IMR-90 (cell line): ENCODE measurements at regions not wholly inside any gene's neighbourhood (a gene's known extent, or its start where the extent isn't known, plus 50 kb on each side); places are given as distances from the start of the nearest gene placed in this dataset.

Experiments used
- ATAC-seq: fragments of 200-7000 bp; cut with Tn5 transposase; 2 replicates; pipeline ENCODE4 v1.9.1; 2020; ENCODE audit warnings: low read depth, mild to moderate bottlenecking, moderate library complexity
- BruUV-seq: library from RNA; stranded (reverse); fragments of 400-500 nt; replicated peaks from 2 replicates; lab custom pipeline; 2021; lab: Mats Ljungman, UMichigan
- CTCF ChIA-PET: fragments of 300-600 bp; formaldehyde crosslinking; extraction: SDS; loops from one replicate; lab custom pipeline; 2021; ENCODE audit warnings: antibody characterized with exemption; lab: Yijun Ruan, JAX
- POLR2A ChIA-PET: fragments of 300-600 bp; sonication (Branson Sonifier 250); formaldehyde crosslinking; loops from one replicate; lab custom pipeline; 2022; ENCODE audit warnings: antibody characterized with exemption; ENCODE audit not compliant: unreplicated experiment; lab: Charles Lee
- DNase-seq: peaks from one replicate; pipeline ENCODE4 v3.0.0; 2013
- H2AFZ ChIP-seq: replicated peaks from 2 replicates; pipeline ENCODE3; 2013; ENCODE audit warnings: low read length, mild to moderate bottlenecking; ENCODE audit not compliant: poor library complexity
- H2AK5ac ChIP-seq: 2 replicates; pipeline ENCODE4 v1.6.1; 2013; ENCODE audit warnings: low read depth, low read length, inconsistent platforms
- H2AK9ac ChIP-seq: replicated peaks from 2 replicates; pipeline ENCODE3; 2013; ENCODE audit warnings: mild to moderate bottlenecking, low read depth, low read length, moderate library complexity; ENCODE audit not compliant: poor library complexity
- H2BK120ac ChIP-seq: 2 replicates; pipeline ENCODE4 v1.6.1; 2013; ENCODE audit warnings: low read depth, low read length, inconsistent platforms
- H2BK15ac ChIP-seq: 3 replicates; pipeline ENCODE4 v1.6.1; 2013; ENCODE audit warnings: low read depth, low read length, inconsistent platforms
- H2BK20ac ChIP-seq: 2 replicates; pipeline ENCODE4 v1.6.1; 2013; ENCODE audit warnings: low read depth, mild to moderate bottlenecking, inconsistent platforms, low read length, moderate library complexity
- H2BK5ac ChIP-seq: 2 replicates; pipeline ENCODE4 v1.6.1; 2013; ENCODE audit warnings: mild to moderate bottlenecking, low read depth, low read length, inconsistent platforms; ENCODE audit not compliant: poor library complexity, severe bottlenecking
- H3K14ac ChIP-seq: replicated peaks from 2 replicates; pipeline ENCODE4 v1.6.1; 2013; ENCODE audit warnings: low read depth, low read length, inconsistent platforms
- H3K18ac ChIP-seq: 2 replicates; pipeline ENCODE4 v1.6.1; 2013; ENCODE audit warnings: low read depth, low read length, control low read depth
- H3K23ac ChIP-seq: 2 replicates; pipeline ENCODE4 v1.6.1; 2013; ENCODE audit warnings: low read depth, low read length, inconsistent platforms
- H3K27ac ChIP-seq: 2 replicates; pipeline ENCODE4 v1.5.1; 2013; ENCODE audit warnings: mild to moderate bottlenecking, control low read depth, low read length; ENCODE audit not compliant: insufficient read depth
- H3K27me3 ChIP-seq: 2 replicates; pipeline ENCODE4 v1.6.1; 2013; ENCODE audit warnings: low read length; ENCODE audit not compliant: control insufficient read depth, insufficient read depth
- H3K36me3 ChIP-seq: 2 replicates; pipeline ENCODE4 v1.6.1; 2013; ENCODE audit warnings: low read length, mixed read lengths; ENCODE audit not compliant: control insufficient read depth, insufficient read depth
- H3K4ac ChIP-seq: 2 replicates; pipeline ENCODE4 v1.6.1; 2013; ENCODE audit warnings: low read depth, low read length, inconsistent platforms
- H3K4me1 ChIP-seq: 2 replicates; pipeline ENCODE4 v1.6.1; 2013; ENCODE audit warnings: low read length, mixed read lengths; ENCODE audit not compliant: control insufficient read depth, insufficient read depth
- H3K4me2 ChIP-seq: 2 replicates; pipeline ENCODE4 v1.6.1; 2013; ENCODE audit warnings: low read depth, mild to moderate bottlenecking, control low read depth, low read length, moderate library complexity
- H3K4me3 ChIP-seq: 2 replicates; pipeline ENCODE4 v1.5.1; 2013; ENCODE audit warnings: low read depth, mild to moderate bottlenecking, control low read depth, low read length, moderate library complexity; ENCODE audit not compliant: insufficient read depth
- H3K56ac ChIP-seq: 2 replicates; pipeline ENCODE4 v1.6.1; 2013; ENCODE audit warnings: low read length, inconsistent platforms; ENCODE audit not compliant: insufficient read depth; ENCODE audit errors: extremely low read depth
- H3K79me1 ChIP-seq, 2 experiments: 2 replicates each; pipeline ENCODE4 v1.6.1; 2013; ENCODE audit warnings: low read length in 2 of 2, inconsistent platforms in 1 of 2, low read depth in 1 of 2
- H3K9ac ChIP-seq: 2 replicates; pipeline ENCODE4 v1.6.1; 2013; ENCODE audit warnings: low read depth, low read length, control low read depth
- H3K9me1 ChIP-seq: 2 replicates; pipeline ENCODE4 v1.6.1; 2013; ENCODE audit warnings: low read length, inconsistent platforms; ENCODE audit not compliant: insufficient read depth
- H3K9me3 ChIP-seq: 2 replicates; pipeline ENCODE4 v1.6.1; 2013; ENCODE audit warnings: low read length; ENCODE audit not compliant: control insufficient read depth, insufficient read depth
- H4K20me1 ChIP-seq: 2 replicates; pipeline ENCODE4 v1.6.1; 2013; ENCODE audit warnings: low read length, inconsistent platforms; ENCODE audit not compliant: insufficient read depth
- H4K5ac ChIP-seq: 2 replicates; pipeline ENCODE4 v1.6.1; 2013; ENCODE audit warnings: mild to moderate bottlenecking, low read depth, low read length, control low read depth
- H4K8ac ChIP-seq, 2 experiments: 2 replicates each; pipeline ENCODE4 v1.6.1; 2013; ENCODE audit warnings: low read depth in 2 of 2, low read length in 2 of 2, control low read depth in 1 of 2, inconsistent platforms in 1 of 2
- H4K91ac ChIP-seq: 2 replicates; pipeline ENCODE4 v1.6.1; 2013; ENCODE audit warnings: low read depth, low read length, inconsistent platforms; ENCODE audit not compliant: insufficient read depth
- BHLHE40 ChIP-seq: fragments of 150-350 bp; IDR thresholded peaks from 2 replicates; pipeline ENCODE4 v1.6.1; 2016; ENCODE audit warnings: mild to moderate bottlenecking, low read depth, low read length
- CEBPB ChIP-seq: IDR thresholded peaks from 2 replicates; pipeline ENCODE4 v1.6.1; 2012; ENCODE audit warnings: low read depth, low read length, improper control_type of control experiment
- CHD1 ChIP-seq: IDR thresholded peaks from 2 replicates; pipeline ENCODE4 v1.6.1; 2012; ENCODE audit warnings: low read depth, low read length, improper control_type of control experiment
- FOS ChIP-seq: fragments of 150-350 bp; IDR thresholded peaks from 2 replicates; pipeline ENCODE4 v1.6.1; 2016; ENCODE audit warnings: low read depth, low read length
- MAFK ChIP-seq: IDR thresholded peaks from 2 replicates; pipeline ENCODE4 v1.6.1; 2012; ENCODE audit warnings: low read depth, low read length, improper control_type of control experiment
- MAZ ChIP-seq: IDR thresholded peaks from 2 replicates; pipeline ENCODE4 v1.6.1; 2012; ENCODE audit warnings: low read depth, mild to moderate bottlenecking, low read length, improper control_type of control experiment, moderate library complexity, borderline replicate concordance
- MXI1 ChIP-seq: IDR thresholded peaks from 2 replicates; pipeline ENCODE4 v1.6.1; 2012; ENCODE audit warnings: low read depth, mild to moderate bottlenecking, low read length, moderate library complexity, borderline replicate concordance
- NFE2L2 ChIP-seq: fragments of 150-350 bp; IDR thresholded peaks from 2 replicates; pipeline ENCODE4 v1.6.1; 2016; ENCODE audit warnings: low read depth, mild to moderate bottlenecking, low read length
- POLR2A ChIP-seq: IDR thresholded peaks from 2 replicates; pipeline ENCODE4 v1.6.1; 2012; ENCODE audit warnings: mild to moderate bottlenecking, low read depth, low read length
- RAD21 ChIP-seq: IDR thresholded peaks from 2 replicates; pipeline ENCODE4 v1.6.1; 2012; ENCODE audit warnings: low read length, improper control_type of control experiment
- RCOR1 ChIP-seq: IDR thresholded peaks from 2 replicates; pipeline ENCODE4 v1.6.1; 2012; ENCODE audit warnings: mild to moderate bottlenecking, low read length, improper control_type of control experiment; ENCODE audit not compliant: insufficient replicate concordance
- RFX5 ChIP-seq: IDR thresholded peaks from 2 replicates; pipeline ENCODE4 v1.8.0; 2012; ENCODE audit warnings: low read depth, mild to moderate bottlenecking, low read length, moderate library complexity
- SMC3 ChIP-seq: fragments of 150-350 bp; IDR thresholded peaks from 2 replicates; pipeline ENCODE4 v1.6.1; 2016; ENCODE audit warnings: low read depth, mild to moderate bottlenecking, antibody characterized with exemption, low read length, moderate library complexity
- WGBS, 2 experiments: methylation state at CpG; one replicate each; pipeline versions ENCODE4 v1.1.5 to v1.1.7; 2013; ENCODE audit warnings: missing lambda C conversion rate in 2 of 2; ENCODE audit not compliant: insufficient read length in 1 of 2; ENCODE audit errors: extremely low coverage in 2 of 2; 5-methylcytosine and 5-hydroxymethylcytosine counted together
- dilution Hi-C: fragments of 300-500 bp; cut with HindIII; formaldehyde crosslinking; loops from one replicate; pipeline ENCODE4 v1.14.3; 2018; ENCODE audit warnings: low sequenced_read_pairs; ENCODE audit not compliant: unreplicated experiment
- in situ Hi-C: fragments of 300-500 bp; cut with MboI; formaldehyde crosslinking; loops from 3 replicates; pipeline ENCODE4 v1.14.3; 2019; ENCODE audit warnings: low sequenced_read_pairs, inconsistent platforms, mixed read lengths
- intact Hi-C: fragments of 100-400 bp; cut with micrococcal nuclease; formaldehyde crosslinking; loops from 2 replicates; pipeline ENCODE4 v1.10.0; 2022
- TF ChIP-seq, protein P1 (sequence below): conservative IDR thresholded peaks from 2 replicates; pipeline ENCODE4 v1.5.1; 2012; ENCODE audit warnings: mild to moderate bottlenecking, low read depth, low read length, improper control_type of control experiment
- TF ChIP-seq, protein P2 (sequence below): fragments of 150-350 bp; IDR thresholded peaks from 2 replicates; pipeline ENCODE4 v1.6.1; 2017; ENCODE audit warnings: mild to moderate bottlenecking, antibody characterized with exemption, low read length, low read depth
- TF ChIP-seq, protein P3 (sequence below): fragments of 150-350 bp; IDR thresholded peaks from 2 replicates; pipeline ENCODE4 v1.6.1; 2016; ENCODE audit warnings: low read depth, mild to moderate bottlenecking, low read length, moderate library complexity, borderline replicate concordance

DNA sequence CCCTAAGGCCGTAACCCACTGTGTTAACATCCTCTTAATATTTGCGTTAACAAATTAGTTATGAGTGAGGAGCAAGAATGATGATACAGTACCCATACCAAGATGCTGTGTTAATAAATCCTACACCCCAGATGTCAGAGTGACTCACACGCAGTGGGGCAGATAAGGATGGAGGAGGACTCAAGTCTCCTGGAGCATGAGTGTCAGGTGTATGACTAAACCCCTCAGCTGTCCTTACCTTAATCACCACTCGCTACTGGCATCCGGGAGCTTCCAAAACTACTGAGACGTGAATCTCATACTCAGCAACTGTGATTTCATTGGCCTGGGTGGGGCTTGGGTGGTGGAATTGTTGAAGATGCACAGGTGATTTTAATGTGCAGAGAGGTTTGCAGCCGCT, 131.3 kb upstream of the MTHFD1L start:
- no peak overlapping the region for H3K18ac ChIP-seq
- no peak overlapping the region for H3K56ac ChIP-seq
- ATAC-seq (no peak), DNase-seq (no peak)
- in situ Hi-C loops: no loop called here
- H3K4me1 ChIP-seq: no peaks in the 10 kb centered on the region
- no peak overlapping the region for H2BK5ac ChIP-seq
- no peak overlapping the region for H4K8ac ChIP-seq
- no peak overlapping the region for H3K4me3 ChIP-seq
- no peak overlapping the region for H3K4ac ChIP-seq
- no peak overlapping the region for H3K23ac ChIP-seq
- ChIA-PET CTCF (interaction anchor here (0.9 kb wide), 1 partner anchor 9 kb away, joined by 6 read pairs; no protein-coding TSS in a partner anchor), POLR2A (no interaction called here)
- H3K79me1 ChIP-seq: no peaks in the 10 kb centered on the region
- no peak overlapping the region for H2AFZ ChIP-seq
- no peaks in the 10 kb centered on the region for H3K27me3 ChIP-seq
- no peaks in the 10 kb centered on the region for H3K9me1 ChIP-seq
- no peak overlapping the region for H2BK120ac ChIP-seq
- H3K14ac ChIP-seq: no peak overlapping the region
- no peaks in the 10 kb centered on the region for H3K36me3 ChIP-seq
- H3K4me2 ChIP-seq: no peak overlapping the region
- intact Hi-C loops: no loop called here
- no peak overlapping the region for H3K9ac ChIP-seq
- dilution Hi-C loops: no loop called here
- no peak overlapping the region for H4K5ac ChIP-seq
- no peaks in the 10 kb centered on the region for H4K20me1 ChIP-seq
- H3K27ac ChIP-seq: no peak overlapping the region
- H2BK15ac ChIP-seq: no peak overlapping the region
- no CpG with 5 or more reads among the region's 7 CpGs for WGBS, 2 experiments
- TF ChIP-seq NFE2L2 (no peak), MAZ (no peak), BHLHE40 (no peak), RFX5 (no peak), FOS (no peak), MAFK (no peak), POLR2A (no peak), SMC3 (no peak), RCOR1 (no peak), RAD21 (no peak), CHD1 (no peak), MXI1 (no peak), CEBPB (no peak)
- TF ChIP-seq, protein P1, sequence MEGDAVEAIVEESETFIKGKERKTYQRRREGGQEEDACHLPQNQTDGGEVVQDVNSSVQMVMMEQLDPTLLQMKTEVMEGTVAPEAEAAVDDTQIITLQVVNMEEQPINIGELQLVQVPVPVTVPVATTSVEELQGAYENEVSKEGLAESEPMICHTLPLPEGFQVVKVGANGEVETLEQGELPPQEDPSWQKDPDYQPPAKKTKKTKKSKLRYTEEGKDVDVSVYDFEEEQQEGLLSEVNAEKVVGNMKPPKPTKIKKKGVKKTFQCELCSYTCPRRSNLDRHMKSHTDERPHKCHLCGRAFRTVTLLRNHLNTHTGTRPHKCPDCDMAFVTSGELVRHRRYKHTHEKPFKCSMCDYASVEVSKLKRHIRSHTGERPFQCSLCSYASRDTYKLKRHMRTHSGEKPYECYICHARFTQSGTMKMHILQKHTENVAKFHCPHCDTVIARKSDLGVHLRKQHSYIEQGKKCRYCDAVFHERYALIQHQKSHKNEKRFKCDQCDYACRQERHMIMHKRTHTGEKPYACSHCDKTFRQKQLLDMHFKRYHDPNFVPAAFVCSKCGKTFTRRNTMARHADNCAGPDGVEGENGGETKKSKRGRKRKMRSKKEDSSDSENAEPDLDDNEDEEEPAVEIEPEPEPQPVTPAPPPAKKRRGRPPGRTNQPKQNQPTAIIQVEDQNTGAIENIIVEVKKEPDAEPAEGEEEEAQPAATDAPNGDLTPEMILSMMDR: no peak
- TF ChIP-seq, protein P2, sequence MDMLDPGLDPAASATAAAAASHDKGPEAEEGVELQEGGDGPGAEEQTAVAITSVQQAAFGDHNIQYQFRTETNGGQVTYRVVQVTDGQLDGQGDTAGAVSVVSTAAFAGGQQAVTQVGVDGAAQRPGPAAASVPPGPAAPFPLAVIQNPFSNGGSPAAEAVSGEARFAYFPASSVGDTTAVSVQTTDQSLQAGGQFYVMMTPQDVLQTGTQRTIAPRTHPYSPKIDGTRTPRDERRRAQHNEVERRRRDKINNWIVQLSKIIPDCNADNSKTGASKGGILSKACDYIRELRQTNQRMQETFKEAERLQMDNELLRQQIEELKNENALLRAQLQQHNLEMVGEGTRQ: no peak
- TF ChIP-seq, protein P3, sequence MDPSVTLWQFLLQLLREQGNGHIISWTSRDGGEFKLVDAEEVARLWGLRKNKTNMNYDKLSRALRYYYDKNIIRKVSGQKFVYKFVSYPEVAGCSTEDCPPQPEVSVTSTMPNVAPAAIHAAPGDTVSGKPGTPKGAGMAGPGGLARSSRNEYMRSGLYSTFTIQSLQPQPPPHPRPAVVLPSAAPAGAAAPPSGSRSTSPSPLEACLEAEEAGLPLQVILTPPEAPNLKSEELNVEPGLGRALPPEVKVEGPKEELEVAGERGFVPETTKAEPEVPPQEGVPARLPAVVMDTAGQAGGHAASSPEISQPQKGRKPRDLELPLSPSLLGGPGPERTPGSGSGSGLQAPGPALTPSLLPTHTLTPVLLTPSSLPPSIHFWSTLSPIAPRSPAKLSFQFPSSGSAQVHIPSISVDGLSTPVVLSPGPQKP: no peak
- H2AK9ac ChIP-seq: no peak overlapping the region
- no peak overlapping the region for H2BK20ac ChIP-seq
- H3K9me3 ChIP-seq: no peaks in the 10 kb centered on the region
- no peak overlapping the region for H2AK5ac ChIP-seq
- H4K91ac ChIP-seq: no peak overlapping the region
- BruUV-seq: no TSS peak
